IPS-20b (cell line): ENCODE measurements at regions not wholly inside any gene's neighbourhood (a gene's known extent, or its start where the extent isn't known, plus 50 kb on each side); places are given as distances from the start of the nearest gene placed in this dataset.
"Not testable (repeated sequence)": the region's sequence is repeated elsewhere in the genome, so short reads cannot be mapped to it uniquely, and the experiment has no call there.

Source experiments
- H3K27ac ChIP-seq: one replicate; pipeline ENCODE4 v1.5.1; 2013; ENCODE audit warnings: low read length
- H3K27me3 ChIP-seq: 2 replicates; pipeline ENCODE4 v1.6.1; 2013; ENCODE audit warnings: mild to moderate bottlenecking, low read length, inconsistent platforms; ENCODE audit not compliant: insufficient read depth
- H3K36me3 ChIP-seq: 2 replicates; pipeline ENCODE4 v1.6.1; 2013; ENCODE audit warnings: low read depth, mild to moderate bottlenecking, inconsistent platforms, low read length, moderate library complexity; ENCODE audit not compliant: insufficient read depth
- H3K4me1 ChIP-seq: 2 replicates; pipeline ENCODE4 v1.6.1; 2013; ENCODE audit warnings: mild to moderate bottlenecking, control low read depth, inconsistent platforms, low read length, moderate library complexity; ENCODE audit not compliant: insufficient read depth
- H3K4me3 ChIP-seq: 2 replicates; pipeline ENCODE4 v1.5.1; 2013; ENCODE audit warnings: mild to moderate bottlenecking, low read length, inconsistent platforms
- H3K9ac ChIP-seq: 2 replicates; pipeline ENCODE4 v1.6.1; 2013; ENCODE audit warnings: low read depth, mild to moderate bottlenecking, inconsistent platforms, low read length, moderate library complexity
- H3K9me3 ChIP-seq: 2 replicates; pipeline ENCODE4 v1.6.1; 2013; ENCODE audit warnings: mild to moderate bottlenecking, low read depth, low read length, inconsistent platforms; ENCODE audit not compliant: insufficient read depth

GRCh38 chr11:81967242-81967641, 766.4 kb downstream of the FAM181B start:
- no peak overlapping the region for H3K4me3 ChIP-seq
- H3K9me3 ChIP-seq = no peaks in the 10 kb centered on the region
- no peaks in the 10 kb centered on the region for H3K4me1 ChIP-seq
- no peaks in the 10 kb centered on the region for H3K36me3 ChIP-seq
- H3K9ac ChIP-seq = no peak overlapping the region
- no peaks in the 10 kb centered on the region for H3K27me3 ChIP-seq
- no peak overlapping the region for H3K27ac ChIP-seq

GRCh38 chr11:81966340-81966739, 767.3 kb downstream of the FAM181B start:
- Histone ChIP-seq H3K27me3 (no peaks in the 10 kb centered on the region), H3K27ac (no peak overlapping the region)

GRCh38 chr11:81963018-81963417, 770.6 kb downstream of the FAM181B start:
- Histone ChIP-seq H3K27me3 (no peaks in the 10 kb centered on the region), H3K36me3 (no peaks in the 10 kb centered on the region), H3K4me3 (no peak overlapping the region)

More at GRCh38 chr11:81966340-81966739, 767.3 kb downstream of the FAM181B start:
- Histone ChIP-seq H3K9me3 (no peaks in the 10 kb centered on the region), H3K36me3 (no peaks in the 10 kb centered on the region), H3K9ac (no peak overlapping the region), H3K4me1 (no peaks in the 10 kb centered on the region), H3K4me3 (no peak overlapping the region)

GRCh38 chr11:81960443-81960842, 773.2 kb downstream of the FAM181B start:
- H3K27me3 ChIP-seq = no peaks in the 10 kb centered on the region
- peaks cover 4% of the 10 kb centered on the region for H3K4me1 ChIP-seq
- H3K9me3 ChIP-seq = no peaks in the 10 kb centered on the region
- H3K36me3 ChIP-seq = no peaks in the 10 kb centered on the region
- no peak overlapping the region for H3K9ac ChIP-seq
- no peak overlapping the region for H3K27ac ChIP-seq
- H3K4me3 ChIP-seq = no peak overlapping the region

More at GRCh38 chr11:81963018-81963417, 770.6 kb downstream of the FAM181B start:
- no peak overlapping the region for H3K27ac ChIP-seq
- H3K9me3 ChIP-seq = no peaks in the 10 kb centered on the region
- no peak overlapping the region for H3K9ac ChIP-seq
- H3K4me1 ChIP-seq = peaks cover 4% of the 10 kb centered on the region

- peaks cover 4% of the 10 kb centered on the region for H3K4me1 ChIP-seq
- no peak overlapping the region for H3K27ac ChIP-seq
- no peak overlapping the region for H3K4me3 ChIP-seq
- H3K27me3 ChIP-seq = no peaks in the 10 kb centered on the region
- H3K36me3 ChIP-seq = no peaks in the 10 kb centered on the region
- H3K9ac ChIP-seq = no peak overlapping the region
- H3K9me3 ChIP-seq = no peaks in the 10 kb centered on the region
Observed at GRCh38 chr11:81959341-81959740, 774.3 kb downstream of the FAM181B start.

- H3K4me3 ChIP-seq = not testable (repeated sequence)
Observed at GRCh38 chr11:81954301-81954700, 779.4 kb downstream of the FAM181B start.

GRCh38 chr11:81946831-81947230, 786.8 kb downstream of the FAM181B start:
- Histone ChIP-seq H3K4me1 (no peaks in the 10 kb centered on the region), H3K27me3 (no peaks in the 10 kb centered on the region), H3K36me3 (no peaks in the 10 kb centered on the region), H3K27ac (no peak overlapping the region), H3K4me3 (no peak overlapping the region), H3K9ac (no peak overlapping the region), H3K9me3 (no peaks in the 10 kb centered on the region)

More at GRCh38 chr11:81954301-81954700, 779.4 kb downstream of the FAM181B start:
- H3K36me3 ChIP-seq, H3K27ac ChIP-seq, H3K9me3 ChIP-seq, H3K4me1 ChIP-seq, H3K9ac ChIP-seq, H3K27me3 ChIP-seq: not testable (repeated sequence)

GRCh38 chr11:81942646-81943045, 791.0 kb downstream of the FAM181B start:
- no peaks in the 10 kb centered on the region for H3K27me3 ChIP-seq
- H3K4me3 ChIP-seq = no peak overlapping the region
- H3K27ac ChIP-seq = no peak overlapping the region
- H3K36me3 ChIP-seq = no peaks in the 10 kb centered on the region
- H3K9me3 ChIP-seq = no peaks in the 10 kb centered on the region
- H3K9ac ChIP-seq = no peak overlapping the region
- H3K4me1 ChIP-seq = peaks cover 3% of the 10 kb centered on the region; the same call in 1 of the 2 replicates

GRCh38 chr11:81941998-81942397, 791.7 kb downstream of the FAM181B start:
- peaks cover 5% of the 10 kb centered on the region; the same call in 1 of the 2 replicates for H3K4me1 ChIP-seq
- H3K9ac ChIP-seq = no peak overlapping the region
- no peaks in the 10 kb centered on the region for H3K36me3 ChIP-seq
- no peak overlapping the region for H3K27ac ChIP-seq
- no peaks in the 10 kb centered on the region for H3K27me3 ChIP-seq
- H3K4me3 ChIP-seq = no peak overlapping the region
- H3K9me3 ChIP-seq = no peaks in the 10 kb centered on the region

GRCh38 chr11:81932303-81932702, 801.4 kb downstream of the FAM181B start:
- Histone ChIP-seq H3K27me3 (no peaks in the 10 kb centered on the region), H3K9ac (no peak overlapping the region), H3K4me3 (no peak overlapping the region), H3K9me3 (no peaks in the 10 kb centered on the region), H3K36me3 (no peaks in the 10 kb centered on the region), H3K4me1 (no peaks in the 10 kb centered on the region), H3K27ac (no peak overlapping the region)

GRCh38 chr11:81920205-81920604, 813.5 kb downstream of the FAM181B start:
- Histone ChIP-seq H3K9ac (no peak overlapping the region), H3K27ac (no peak overlapping the region), H3K36me3 (no peaks in the 10 kb centered on the region), H3K4me1 (no peaks in the 10 kb centered on the region), H3K4me3 (no peak overlapping the region), H3K9me3 (no peaks in the 10 kb centered on the region), H3K27me3 (no peaks in the 10 kb centered on the region)

- H3K27ac ChIP-seq = no peak overlapping the region
- no peaks in the 10 kb centered on the region for H3K9me3 ChIP-seq
- H3K9ac ChIP-seq = no peak overlapping the region
- no peaks in the 10 kb centered on the region for H3K36me3 ChIP-seq
- H3K4me3 ChIP-seq = no peak overlapping the region
- no peaks in the 10 kb centered on the region for H3K4me1 ChIP-seq
- H3K27me3 ChIP-seq = no peaks in the 10 kb centered on the region
Observed at GRCh38 chr11:81916451-81916850, 817.2 kb downstream of the FAM181B start.

- Histone ChIP-seq H3K36me3 (no peaks in the 10 kb centered on the region), H3K9ac (no peak overlapping the region), H3K9me3 (no peaks in the 10 kb centered on the region), H3K4me1 (no peaks in the 10 kb centered on the region), H3K4me3 (no peak overlapping the region), H3K27ac (no peak overlapping the region), H3K27me3 (no peaks in the 10 kb centered on the region)
Observed at GRCh38 chr11:81915045-81915444, 818.6 kb downstream of the FAM181B start.
